Coronary artery (tissue), 2 donors: ENCODE measurements at regions not wholly inside any gene's neighbourhood (a gene's known extent, or its start where the extent isn't known, plus 50 kb on each side); places are given as distances from the start of the nearest gene placed in this dataset.
"Not testable (repeated sequence)": the region's sequence is repeated elsewhere in the genome, so short reads cannot be mapped to it uniquely, and the experiment has no call there.

Experiments
- DNase-seq: peaks from one replicate; pipeline ENCODE4 v3.0.0-alpha.2; 2017; ENCODE audit warnings: low spot score
- H3K27ac ChIP-seq, 2 donors: fragments of 200-600 bp; sonication (generic); one replicate each; pipeline ENCODE4 v1.5.1; 2016 to 2019
- H3K4me3 ChIP-seq: fragments of 200-600 bp; sonication (generic); 2 replicates; pipeline ENCODE4 v1.5.1; 2016; ENCODE audit warnings: mild to moderate bottlenecking, moderate library complexity
- TF ChIP-seq, protein P1 (sequence below): fragments of 200-600 bp; sonication (generic); IDR thresholded peaks from one replicate; pipeline ENCODE4 v1.5.1; 2019; ENCODE audit warnings: antibody characterized with exemption

DNA sequence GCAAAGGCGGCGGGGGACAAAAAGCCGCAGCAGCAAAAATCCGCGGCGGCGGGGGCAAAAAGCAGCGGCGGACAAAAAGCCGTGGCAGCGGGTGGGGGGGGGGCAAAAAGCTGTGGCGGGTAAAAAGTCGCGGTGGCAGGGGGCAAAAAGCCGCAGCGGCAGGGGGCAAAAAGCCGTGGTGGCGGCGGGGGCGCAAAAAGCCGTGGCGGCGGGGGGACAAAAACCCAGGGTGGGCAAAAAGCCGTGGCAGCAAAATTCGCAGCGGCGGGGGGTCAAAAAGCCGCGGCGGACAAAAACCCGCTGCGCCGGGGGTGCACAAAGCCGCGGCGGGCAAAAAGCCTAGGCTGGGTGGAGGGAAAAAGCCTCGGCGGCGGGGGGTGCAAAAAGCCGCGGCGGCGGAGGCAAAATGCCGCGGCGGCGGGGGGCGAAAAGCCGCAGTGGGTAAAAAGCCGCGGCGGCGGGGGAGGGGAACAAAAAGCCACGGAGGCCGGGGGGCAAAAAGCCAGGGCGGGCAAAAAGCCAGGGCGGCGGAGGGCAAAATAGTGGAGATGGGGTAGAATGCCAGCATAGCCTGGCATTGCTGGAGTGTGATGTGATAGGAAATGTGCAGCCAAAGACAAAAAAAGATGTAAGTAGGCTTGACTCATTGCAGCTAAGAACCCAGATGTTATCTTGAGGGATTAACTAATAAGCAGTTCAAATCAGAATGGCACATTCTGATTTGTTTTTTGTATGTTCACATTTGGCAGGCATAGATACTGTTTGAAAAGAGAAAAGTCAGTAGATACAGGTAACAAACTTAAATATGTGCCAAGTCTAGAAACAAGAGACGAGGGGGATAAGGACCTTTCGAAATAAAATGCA lies 1076.3 kb downstream of the RPIA start:
- Histone ChIP-seq H3K27ac (no peak overlapping the region), H3K4me3 (no peak overlapping the region)
- no peak for DNase-seq
- TF ChIP-seq, protein P1, sequence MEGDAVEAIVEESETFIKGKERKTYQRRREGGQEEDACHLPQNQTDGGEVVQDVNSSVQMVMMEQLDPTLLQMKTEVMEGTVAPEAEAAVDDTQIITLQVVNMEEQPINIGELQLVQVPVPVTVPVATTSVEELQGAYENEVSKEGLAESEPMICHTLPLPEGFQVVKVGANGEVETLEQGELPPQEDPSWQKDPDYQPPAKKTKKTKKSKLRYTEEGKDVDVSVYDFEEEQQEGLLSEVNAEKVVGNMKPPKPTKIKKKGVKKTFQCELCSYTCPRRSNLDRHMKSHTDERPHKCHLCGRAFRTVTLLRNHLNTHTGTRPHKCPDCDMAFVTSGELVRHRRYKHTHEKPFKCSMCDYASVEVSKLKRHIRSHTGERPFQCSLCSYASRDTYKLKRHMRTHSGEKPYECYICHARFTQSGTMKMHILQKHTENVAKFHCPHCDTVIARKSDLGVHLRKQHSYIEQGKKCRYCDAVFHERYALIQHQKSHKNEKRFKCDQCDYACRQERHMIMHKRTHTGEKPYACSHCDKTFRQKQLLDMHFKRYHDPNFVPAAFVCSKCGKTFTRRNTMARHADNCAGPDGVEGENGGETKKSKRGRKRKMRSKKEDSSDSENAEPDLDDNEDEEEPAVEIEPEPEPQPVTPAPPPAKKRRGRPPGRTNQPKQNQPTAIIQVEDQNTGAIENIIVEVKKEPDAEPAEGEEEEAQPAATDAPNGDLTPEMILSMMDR: no peak

DNA sequence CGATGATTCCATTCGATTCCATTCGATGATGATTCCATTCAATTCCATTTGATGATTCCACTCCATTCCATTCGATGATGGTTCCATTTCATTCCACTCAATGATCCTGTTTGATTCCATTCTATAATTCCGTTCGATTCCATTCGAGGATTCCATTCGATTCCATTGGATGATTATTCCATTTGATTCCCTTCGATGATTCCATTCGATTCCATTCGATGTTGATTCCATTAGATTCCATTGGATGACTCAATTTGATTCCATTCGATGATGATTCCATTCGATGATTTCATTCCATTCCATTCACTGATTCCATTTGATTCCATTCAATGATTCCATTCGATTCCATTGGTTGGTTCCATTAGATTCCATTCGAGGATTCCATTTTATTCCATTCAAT lies 1084.4 kb downstream of the RPIA start:
- no peak overlapping the region for H3K4me3 ChIP-seq
- H3K27ac ChIP-seq: no peak overlapping the region
- DNase-seq: no peak
- TF ChIP-seq, protein P1: no peak

DNA sequence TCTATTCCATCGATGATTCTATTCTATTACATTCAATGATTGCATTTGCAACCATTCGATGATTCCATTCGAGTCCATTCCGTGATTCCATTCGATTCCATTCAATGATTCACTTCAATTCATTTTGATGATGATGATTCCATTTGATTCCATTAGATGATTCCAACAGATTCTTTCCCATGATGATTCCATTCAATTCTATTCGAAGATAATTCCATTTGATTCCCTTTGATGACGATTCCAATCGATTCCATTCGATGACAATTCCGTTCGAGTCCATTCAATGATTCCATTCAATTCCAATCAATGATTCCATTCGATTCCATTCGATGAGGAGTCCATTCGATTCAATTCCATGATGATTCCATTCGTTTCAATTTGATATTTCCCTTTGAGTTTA lies 1088.8 kb downstream of the RPIA start:
- DNase-seq: no peak
- no peak overlapping the region for H3K27ac ChIP-seq
- TF ChIP-seq, protein P1: no peak
- no peak overlapping the region for H3K4me3 ChIP-seq

DNA sequence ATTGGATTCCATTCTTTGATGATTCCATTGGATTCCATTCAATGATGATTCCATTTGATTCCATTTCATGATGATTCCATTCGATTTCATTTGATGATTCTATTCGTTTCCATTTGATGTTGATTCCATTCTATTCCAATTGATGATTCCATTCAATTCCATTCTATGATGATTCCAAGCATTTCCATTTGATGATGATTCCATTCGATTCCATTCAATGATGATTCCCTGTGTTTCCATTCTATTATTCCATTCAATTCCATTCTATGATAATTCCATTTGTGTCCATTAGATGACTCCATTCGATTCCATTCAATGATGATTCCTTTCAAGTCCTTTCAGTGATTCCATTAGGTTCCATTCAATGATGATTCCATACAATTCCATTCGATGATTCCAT lies 1090.5 kb downstream of the RPIA start:
- TF ChIP-seq, protein P1: no peak
- H3K27ac ChIP-seq: no peak overlapping the region
- no peak overlapping the region for H3K4me3 ChIP-seq
- no peak for DNase-seq

DNA sequence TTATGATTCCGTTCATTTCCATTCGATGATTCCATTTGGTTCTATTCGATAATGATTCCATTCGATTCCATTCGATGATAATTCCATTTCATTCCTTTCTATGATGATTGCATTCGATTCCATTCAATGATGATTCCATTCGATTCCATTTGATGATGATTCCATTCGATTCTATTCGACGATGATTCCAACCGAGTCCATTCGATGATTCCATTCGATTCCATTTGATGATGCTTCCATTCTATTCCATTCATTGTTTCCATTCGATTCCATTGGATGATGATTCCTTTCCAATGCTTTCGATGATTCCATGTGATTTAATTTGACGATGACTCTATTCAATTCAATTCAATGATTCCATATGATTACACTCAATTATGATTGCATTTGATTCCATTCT lies 1093.5 kb downstream of the RPIA start:
- TF ChIP-seq, protein P1: no peak
- H3K4me3 ChIP-seq: no peak overlapping the region
- H3K27ac ChIP-seq: no peak overlapping the region
- no peak for DNase-seq

- H3K4me3 ChIP-seq, DNase-seq, H3K27ac ChIP-seq: not testable (repeated sequence)
Observed at GRCh38 chr2:89785528-89785927, 1094.1 kb downstream of the RPIA start.

GRCh38 chr2:89786642-89787041 lies 1095.2 kb downstream of the RPIA start:
- not testable (repeated sequence) for H3K4me3 ChIP-seq, H3K27ac ChIP-seq

DNA sequence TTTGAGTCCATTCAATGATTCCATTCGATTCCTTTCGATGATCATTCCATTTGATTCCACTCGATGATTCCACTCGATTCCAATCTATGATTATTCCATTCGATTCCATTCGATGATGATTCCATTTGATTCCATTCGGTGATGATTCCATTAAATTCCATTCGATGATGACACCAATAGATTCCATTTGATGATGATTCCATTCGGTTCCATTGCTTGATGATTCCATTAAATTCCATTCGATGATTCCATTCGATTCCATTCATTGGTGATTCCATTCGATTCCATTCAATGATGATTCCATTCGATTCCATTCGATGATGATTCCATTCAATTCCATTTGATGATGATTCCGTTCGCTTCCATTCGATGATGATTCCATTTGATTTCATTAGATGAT lies 1104.1 kb downstream of the RPIA start:
- not testable (repeated sequence) for H3K4me3 ChIP-seq, H3K27ac ChIP-seq, DNase-seq

More at GRCh38 chr2:89786642-89787041, 1095.2 kb downstream of the RPIA start:
- not testable (repeated sequence) for DNase-seq
